ENCODE measurements at regions not wholly inside any gene's neighbourhood (a gene's known extent, or its start where the extent isn't known, plus 50 kb on each side); places are given as distances from the start of the nearest gene placed in this dataset.
A peak's percentile ranks its signal among the peaks of the same experiment; 100 is the strongest.
"Not testable (repeated sequence)": the region's sequence is repeated elsewhere in the genome, so short reads cannot be mapped to it uniquely, and the experiment has no call there.

GRCh38 chr15:62275831-62276230 lies 110.7 kb upstream of the C2CD4B start:
- DNase-seq = no peak

- no peak for DNase-seq
Observed at GRCh38 chr15:62277816-62278394, 112.8 kb upstream of the C2CD4B start.

GRCh38 chr15:62278534-62278933 lies 113.4 kb upstream of the C2CD4B start:
- no peak for DNase-seq

- DNase-seq = no peak
Observed at GRCh38 chr15:62279041-62279440, 114.0 kb upstream of the C2CD4B start.

- DNase-seq = no peak
Observed at GRCh38 chr15:62280625-62281024, 115.5 kb upstream of the C2CD4B start.

GRCh38 chr15:62281801-62282200 lies 116.7 kb upstream of the C2CD4B start:
- not testable (repeated sequence) for DNase-seq

GRCh38 chr15:62287066-62287857 lies 122.2 kb upstream of the C2CD4B start:
- DNase-seq = no peak

- no peak for DNase-seq
Observed at GRCh38 chr15:62288361-62289017, 123.4 kb upstream of the C2CD4B start.

GRCh38 chr15:62291262-62291661 lies 126.2 kb upstream of the C2CD4B start:
- DNase-seq = no peak

- no peak for DNase-seq
Observed at GRCh38 chr15:62296756-62297507, 131.8 kb upstream of the C2CD4B start.

- no peak for DNase-seq
Observed at GRCh38 chr15:62297522-62297921, 132.4 kb upstream of the C2CD4B start.

- DNase-seq = no peak
Observed at GRCh38 chr15:62297933-62298332, 132.8 kb upstream of the C2CD4B start.

GRCh38 chr15:62298811-62299210 lies 133.7 kb upstream of the C2CD4B start:
- no peak for DNase-seq

- DNase-seq = no peak
Observed at GRCh38 chr15:62299541-62299940, 134.5 kb upstream of the C2CD4B start.

- no peak for DNase-seq
Observed at GRCh38 chr15:62301993-62302675, 137.0 kb upstream of the C2CD4B start.

- DNase-seq = peak; percentile 1
Observed at GRCh38 chr15:62306851-62307504, 141.9 kb upstream of the C2CD4B start.

- DNase-seq = no peak
Observed at GRCh38 chr15:62307551-62307950, 142.5 kb upstream of the C2CD4B start.

GRCh38 chr15:62316413-62317060 lies 151.5 kb upstream of the C2CD4B start:
- no peak for DNase-seq

GRCh38 chr15:62320259-62320658 lies 155.2 kb upstream of the C2CD4B start:
- no peak for DNase-seq

GRCh38 chr15:62323353-62323890 lies 158.3 kb upstream of the C2CD4B start:
- DNase-seq = no peak

- DNase-seq = no peak
Observed at GRCh38 chr15:62324382-62324781, 159.3 kb upstream of the C2CD4B start.

Data from CD4-positive, alpha-beta T cell treated with Interleukin-21 for 1 hour (primary cell).